Neural cell (in vitro differentiated cells): ENCODE measurements at regions not wholly inside any gene's neighbourhood (a gene's known extent, or its start where the extent isn't known, plus 50 kb on each side); places are given as distances from the start of the nearest gene placed in this dataset.

Experiments
- H2AFZ ChIP-seq: fragments of 200-600, 300-800 bp; sonication (generic), shearing (Covaris generic); 2 replicates; pipeline ENCODE4 v1.6.0; 2014; ENCODE audit warnings: low read depth, mild to moderate bottlenecking, antibody characterized with exemption, low read length, moderate library complexity
- H3F3A ChIP-seq: fragments of 200-600 bp; shearing (Covaris generic); 2 replicates; pipeline ENCODE4 v1.6.1; 2016; ENCODE audit warnings: mild to moderate bottlenecking, moderate library complexity, mixed read lengths, antibody characterized with exemption, low read length; ENCODE audit not compliant: insufficient read depth, poor library complexity, severe bottlenecking
- H3K27ac ChIP-seq: fragments of 200-600, 300-800 bp; sonication (generic), shearing (Covaris generic); 2 replicates; pipeline ENCODE4 v1.5.1; 2014; ENCODE audit warnings: mild to moderate bottlenecking, low read length, moderate library complexity
- H3K27me3 ChIP-seq: fragments of 300-800, 200-600 bp; sonication (generic), shearing (Covaris generic); 2 replicates; pipeline ENCODE4 v1.6.0; 2014; ENCODE audit warnings: mild to moderate bottlenecking, low read depth, low read length, moderate library complexity; ENCODE audit not compliant: insufficient read depth
- H3K36me3 ChIP-seq: fragments of 300-800, 200-600 bp; sonication (generic), shearing (Covaris generic); 2 replicates; pipeline ENCODE4 v1.5.1; 2014; ENCODE audit warnings: mild to moderate bottlenecking, antibody characterized with exemption, low read length, moderate library complexity; ENCODE audit not compliant: insufficient read depth
- H3K4me2 ChIP-seq: fragments of 300-800, 200-600 bp; sonication (generic), shearing (Covaris generic); 2 replicates; pipeline ENCODE4 v1.6.0; 2014; ENCODE audit warnings: mild to moderate bottlenecking, low read length
- H3K4me3 ChIP-seq: fragments of 300-800, 200-600 bp; sonication (generic), shearing (Covaris generic); 2 replicates; pipeline ENCODE4 v1.5.1; 2014; ENCODE audit warnings: mild to moderate bottlenecking, low read length, moderate library complexity
- H3K79me2 ChIP-seq: fragments of 200-600 bp; shearing (Covaris generic); replicated peaks from 2 replicates; pipeline ENCODE4 v1.6.0; 2014; ENCODE audit warnings: mild to moderate bottlenecking, low read length, moderate library complexity; ENCODE audit not compliant: insufficient read depth
- H3K9ac ChIP-seq: fragments of 300-800, 200-600 bp; sonication (generic), shearing (Covaris generic); 2 replicates; pipeline ENCODE4 v1.6.1; 2016; ENCODE audit warnings: mild to moderate bottlenecking, low read length, mixed read lengths
- H3K9me2 ChIP-seq: fragments of 200-600 bp; shearing (Covaris generic); 2 replicates; pipeline ENCODE4 v1.6.1; 2016; ENCODE audit warnings: mild to moderate bottlenecking, low read length, mixed read lengths; ENCODE audit not compliant: insufficient read depth
- H3K9me3 ChIP-seq: fragments of 200-600, 300-800 bp; sonication (generic), shearing (Covaris generic); 2 replicates; pipeline ENCODE4 v1.6.1; 2016; ENCODE audit warnings: mild to moderate bottlenecking, mixed run types, low read length, moderate library complexity, mixed read lengths
- H4K20me1 ChIP-seq: fragments of 200-600 bp; shearing (Covaris generic); 2 replicates; pipeline ENCODE4 v1.6.1; 2016; ENCODE audit warnings: mild to moderate bottlenecking, mixed run types; ENCODE audit not compliant: insufficient read depth
- EP300 ChIP-seq: fragments of 450-650 bp; conservative IDR thresholded peaks from 2 replicates; pipeline ENCODE4 v1.6.1; 2014; ENCODE audit warnings: antibody characterized with exemption, mild to moderate bottlenecking, moderate library complexity; ENCODE audit not compliant: poor library complexity, severe bottlenecking
- EZH2 ChIP-seq: fragments of 200-600, 300-800 bp; shearing (Covaris generic), sonication (generic); IDR thresholded peaks from 2 replicates; pipeline ENCODE4 v1.6.1; 2014; ENCODE audit warnings: antibody characterized with exemption, low read length, borderline replicate concordance, mild to moderate bottlenecking; ENCODE audit not compliant: insufficient read depth, poor library complexity, severe bottlenecking
- MXI1 ChIP-seq: fragments of 450-650 bp; conservative IDR thresholded peaks from 2 replicates; pipeline ENCODE4 v1.6.1; 2014; ENCODE audit warnings: antibody characterized with exemption, mild to moderate bottlenecking; ENCODE audit not compliant: poor library complexity, severe bottlenecking
- POLR2AphosphoS5 ChIP-seq: IDR thresholded peaks from 2 replicates; pipeline ENCODE4 v1.6.1; 2012
- RAD21 ChIP-seq: fragments of 450-650 bp; conservative IDR thresholded peaks from 2 replicates; pipeline ENCODE4 v1.6.1; 2014; ENCODE audit warnings: antibody characterized with exemption, mild to moderate bottlenecking, moderate library complexity
- REST ChIP-seq: IDR thresholded peaks from 2 replicates; pipeline ENCODE4 v1.6.1; 2012; ENCODE audit warnings: borderline replicate concordance
- SMC3 ChIP-seq: fragments of 450-650 bp; conservative IDR thresholded peaks from 2 replicates; pipeline ENCODE4 v1.6.1; 2014; ENCODE audit warnings: antibody characterized with exemption, mild to moderate bottlenecking, moderate library complexity; ENCODE audit not compliant: poor library complexity
- TAF1 ChIP-seq: IDR thresholded peaks from 2 replicates; pipeline ENCODE4 v1.6.1; 2012; ENCODE audit warnings: low read depth
- TF ChIP-seq, protein P1 (sequence below): fragments of 450-650 bp; IDR thresholded peaks from 2 replicates; pipeline ENCODE4 v1.5.1; 2014; ENCODE audit warnings: antibody characterized with exemption, mild to moderate bottlenecking, moderate library complexity; ENCODE audit not compliant: poor library complexity, severe bottlenecking

GRCh38 chr10:104540181-104540580 lies 100.9 kb upstream of the SORCS3 start:
- no peaks in the 10 kb centered on the region for H3K9me2 ChIP-seq
- no peaks in the 10 kb centered on the region for H3F3A ChIP-seq
- no peaks in the 10 kb centered on the region for H3K79me2 ChIP-seq
- no peak overlapping the region for H3K9ac ChIP-seq
- H3K27me3 ChIP-seq = no peaks in the 10 kb centered on the region
- no peak overlapping the region for H3K27ac ChIP-seq
- H2AFZ ChIP-seq = no peak overlapping the region
- H3K4me3 ChIP-seq = no peak overlapping the region
- no peaks in the 10 kb centered on the region for H3K9me3 ChIP-seq
- H3K36me3 ChIP-seq = no peaks in the 10 kb centered on the region
- TF ChIP-seq SMC3 (no peak), REST (no peak), POLR2AphosphoS5 (no peak), EZH2 (no peak), EP300 (no peak), RAD21 (no peak), TAF1 (no peak), MXI1 (no peak)
- TF ChIP-seq, protein P1, sequence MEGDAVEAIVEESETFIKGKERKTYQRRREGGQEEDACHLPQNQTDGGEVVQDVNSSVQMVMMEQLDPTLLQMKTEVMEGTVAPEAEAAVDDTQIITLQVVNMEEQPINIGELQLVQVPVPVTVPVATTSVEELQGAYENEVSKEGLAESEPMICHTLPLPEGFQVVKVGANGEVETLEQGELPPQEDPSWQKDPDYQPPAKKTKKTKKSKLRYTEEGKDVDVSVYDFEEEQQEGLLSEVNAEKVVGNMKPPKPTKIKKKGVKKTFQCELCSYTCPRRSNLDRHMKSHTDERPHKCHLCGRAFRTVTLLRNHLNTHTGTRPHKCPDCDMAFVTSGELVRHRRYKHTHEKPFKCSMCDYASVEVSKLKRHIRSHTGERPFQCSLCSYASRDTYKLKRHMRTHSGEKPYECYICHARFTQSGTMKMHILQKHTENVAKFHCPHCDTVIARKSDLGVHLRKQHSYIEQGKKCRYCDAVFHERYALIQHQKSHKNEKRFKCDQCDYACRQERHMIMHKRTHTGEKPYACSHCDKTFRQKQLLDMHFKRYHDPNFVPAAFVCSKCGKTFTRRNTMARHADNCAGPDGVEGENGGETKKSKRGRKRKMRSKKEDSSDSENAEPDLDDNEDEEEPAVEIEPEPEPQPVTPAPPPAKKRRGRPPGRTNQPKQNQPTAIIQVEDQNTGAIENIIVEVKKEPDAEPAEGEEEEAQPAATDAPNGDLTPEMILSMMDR = no peak
- no peak overlapping the region for H3K4me2 ChIP-seq
- no peaks in the 10 kb centered on the region for H4K20me1 ChIP-seq

GRCh38 chr10:104541820-104542219 lies 99.3 kb upstream of the SORCS3 start:
- Histone ChIP-seq H4K20me1 (no peaks in the 10 kb centered on the region), H3K9me3 (no peaks in the 10 kb centered on the region), H3K79me2 (no peaks in the 10 kb centered on the region), H3K9ac (no peak overlapping the region), H3K9me2 (no peaks in the 10 kb centered on the region), H3K27me3 (no peaks in the 10 kb centered on the region), H3K4me3 (no peak overlapping the region), H3K27ac (no peak overlapping the region), H3K4me2 (no peak overlapping the region), H3K36me3 (no peaks in the 10 kb centered on the region), H3F3A (no peaks in the 10 kb centered on the region), H2AFZ (no peak overlapping the region)
- TF ChIP-seq MXI1 = no peak
- no peak for TF ChIP-seq REST
- TF ChIP-seq, protein P1 = no peak
- TF ChIP-seq EP300 = no peak
- no peak for TF ChIP-seq RAD21
- TF ChIP-seq SMC3 = no peak
- TF ChIP-seq EZH2 = no peak
- TF ChIP-seq TAF1 = no peak
- TF ChIP-seq POLR2AphosphoS5 = no peak
